ENCODE measurements at regions not wholly inside any gene's neighbourhood (a gene's known extent, or its start where the extent isn't known, plus 50 kb on each side); places are given as distances from the start of the nearest gene placed in this dataset.

- DNase-seq (ENCODE audit: low spot score) = no peak
Observed at GRCh38 chr9:115169003-115169402, 51.0 kb upstream of the TNC start.

- no peak for DNase-seq (ENCODE audit: low spot score)
Observed at GRCh38 chr9:115170358-115171073, 52.6 kb upstream of the TNC start.

- no peak for DNase-seq (ENCODE audit: low spot score)
Observed at GRCh38 chr9:115171921-115172388, 54.0 kb upstream of the TNC start.

GRCh38 chr9:115182264-115182663, 64.3 kb upstream of the TNC start:
- no peak for DNase-seq (ENCODE audit: low spot score)

- no peak for DNase-seq (ENCODE audit: low spot score)
Observed at GRCh38 chr9:115183436-115183835, 65.5 kb upstream of the TNC start.

GRCh38 chr9:115189686-115190085, 71.7 kb upstream of the TNC start:
- no peak for DNase-seq (ENCODE audit: low spot score)

GRCh38 chr9:115191667-115192066, 73.7 kb upstream of the TNC start:
- no peak for DNase-seq (ENCODE audit: low spot score)

GRCh38 chr9:115192280-115192679, 74.3 kb upstream of the TNC start:
- DNase-seq (ENCODE audit: low spot score) = no peak

- DNase-seq (ENCODE audit: low spot score) = no peak
Observed at GRCh38 chr9:115192835-115193525, 75.0 kb upstream of the TNC start.

- DNase-seq (ENCODE audit: low spot score) = no peak
Observed at GRCh38 chr9:115193777-115194176, 75.8 kb upstream of the TNC start.

GRCh38 chr9:115194216-115194615, 76.3 kb upstream of the TNC start:
- DNase-seq (ENCODE audit: low spot score) = no peak

GRCh38 chr9:115195912-115196311, 78.0 kb upstream of the TNC start:
- DNase-seq (ENCODE audit: low spot score) = no peak

GRCh38 chr9:115196919-115197318, 79.0 kb upstream of the TNC start:
- no peak for DNase-seq (ENCODE audit: low spot score)

GRCh38 chr9:115198001-115198400, 80.0 kb upstream of the TNC start:
- no peak for DNase-seq (ENCODE audit: low spot score)

GRCh38 chr9:115200711-115201505, 83.0 kb upstream of the TNC start:
- no peak for DNase-seq (ENCODE audit: low spot score)

- DNase-seq (ENCODE audit: low spot score) = no peak
Observed at GRCh38 chr9:115202181-115202580, 84.2 kb upstream of the TNC start.

- DNase-seq (ENCODE audit: low spot score) = no peak
Observed at GRCh38 chr9:115202960-115203751, 85.2 kb upstream of the TNC start.

GRCh38 chr9:115204904-115205453, 87.0 kb upstream of the TNC start:
- DNase-seq (ENCODE audit: low spot score) = no peak

GRCh38 chr9:115207003-115207836, 89.3 kb upstream of the TNC start:
- no peak for DNase-seq (ENCODE audit: low spot score)

- DNase-seq (ENCODE audit: low spot score) = no peak
Observed at GRCh38 chr9:115208501-115208900, 90.5 kb upstream of the TNC start.

Data from left forelimb (tissue), 1 donor.